ENCODE measurements at regions not wholly inside any gene's neighbourhood (a gene's known extent, or its start where the extent isn't known, plus 50 kb on each side); places are given as distances from the start of the nearest gene placed in this dataset.

GRCh38 chr2:2940061-2940460 lies 437.6 kb downstream of the EIPR1 start:
- Histone ChIP-seq H3K9me3 (ENCODE audit: control extremely low read depth in 1 of 3, control insufficient read depth in 2 of 3, insufficient read depth in 1 of 3, low read length in 2 of 3) (peaks cover 0 to 44% (median 0%) of the 10 kb centered on the region in 3 donors), H4K20me1 (ENCODE audit: control insufficient read depth, insufficient read depth, low read length, poor library complexity, severe bottlenecking) (no peaks in the 10 kb centered on the region), H2AFZ (ENCODE audit: insufficient read depth, low read depth, low read length, poor library complexity, severe bottlenecking) (no peak overlapping the region), H3K9ac (ENCODE audit: low read length) (no peak overlapping the region), H3K79me2 (ENCODE audit: control insufficient read depth, insufficient read depth, low read length) (no peaks in the 10 kb centered on the region), H3K36me3 (replicated peaks in 1 of 2; ENCODE audit: control extremely low read depth in 1 of 2, control insufficient read depth in 1 of 2, extremely low read depth in 1 of 2, insufficient read depth in 2 of 2, low read length in 1 of 2) (no peaks in the 10 kb centered on the region), H3K27ac (ENCODE audit: low read length in 2 of 2) (no peak overlapping the region), H3K4me1 (ENCODE audit: control insufficient read depth in 2 of 2, insufficient read depth in 2 of 2, low read length in 2 of 2) (no peaks in the 10 kb centered on the region), H3K27me3 (replicated peaks in 1 of 4; ENCODE audit: control extremely low read depth in 1 of 4, control insufficient read depth in 3 of 4, insufficient read depth in 4 of 4, low read length in 3 of 4) (no peaks in the 10 kb centered on the region), H3K4me2 (replicated peaks; ENCODE audit: low read depth, low read length, poor library complexity, severe bottlenecking) (no peak overlapping the region), H3K4me3 (ENCODE audit: control extremely low read depth in 1 of 5, extremely low read depth in 1 of 5, insufficient read depth in 1 of 5, low read depth in 2 of 5, low read length in 4 of 5) (no peak overlapping the region)
- DNase-seq (no peak), ATAC-seq (ENCODE audit: low read depth) (no peak)
- TF ChIP-seq, protein P1, sequence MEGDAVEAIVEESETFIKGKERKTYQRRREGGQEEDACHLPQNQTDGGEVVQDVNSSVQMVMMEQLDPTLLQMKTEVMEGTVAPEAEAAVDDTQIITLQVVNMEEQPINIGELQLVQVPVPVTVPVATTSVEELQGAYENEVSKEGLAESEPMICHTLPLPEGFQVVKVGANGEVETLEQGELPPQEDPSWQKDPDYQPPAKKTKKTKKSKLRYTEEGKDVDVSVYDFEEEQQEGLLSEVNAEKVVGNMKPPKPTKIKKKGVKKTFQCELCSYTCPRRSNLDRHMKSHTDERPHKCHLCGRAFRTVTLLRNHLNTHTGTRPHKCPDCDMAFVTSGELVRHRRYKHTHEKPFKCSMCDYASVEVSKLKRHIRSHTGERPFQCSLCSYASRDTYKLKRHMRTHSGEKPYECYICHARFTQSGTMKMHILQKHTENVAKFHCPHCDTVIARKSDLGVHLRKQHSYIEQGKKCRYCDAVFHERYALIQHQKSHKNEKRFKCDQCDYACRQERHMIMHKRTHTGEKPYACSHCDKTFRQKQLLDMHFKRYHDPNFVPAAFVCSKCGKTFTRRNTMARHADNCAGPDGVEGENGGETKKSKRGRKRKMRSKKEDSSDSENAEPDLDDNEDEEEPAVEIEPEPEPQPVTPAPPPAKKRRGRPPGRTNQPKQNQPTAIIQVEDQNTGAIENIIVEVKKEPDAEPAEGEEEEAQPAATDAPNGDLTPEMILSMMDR (IDR thresholded peaks at IDR 0.05), result no peak
- TF ChIP-seq EZH2 (IDR thresholded peaks at IDR 0.05; ENCODE audit: borderline replicate concordance, insufficient read depth, low read depth, low read length, poor library complexity, severe bottlenecking), result no peak
- ChIA-PET POLR2A (no interaction called here), CTCF (no interaction called here)
- intact Hi-C loops (cut with micrococcal nuclease), result no loop called here
- Mint-ChIP-seq H3K27me3 (no peaks in the 10 kb centered on the region), H3K27ac (no peak overlapping the region), H3K4me1 (no peaks in the 10 kb centered on the region), H3K9me3 (ENCODE audit: insufficient read depth) (peaks cover 8% of the 10 kb centered on the region), H3K4me3 (no peak overlapping the region)
- 93% methylated on average over 10 of the region's 10 CpGs for WGBS (ENCODE audit: insufficient coverage)

GRCh38 chr2:2939078-2939795 lies 438.4 kb downstream of the EIPR1 start:
- Mint-ChIP-seq H3K4me1 (no peaks in the 10 kb centered on the region), H3K4me3 (no peak overlapping the region), H3K27me3 (peaks cover 4% of the 10 kb centered on the region), H3K9me3 (ENCODE audit: insufficient read depth) (peaks cover 8% of the 10 kb centered on the region), H3K27ac (no peak overlapping the region)
- H3K4me1 ChIP-seq (ENCODE audit: control insufficient read depth in 2 of 2, insufficient read depth in 2 of 2, low read length in 2 of 2), result no peaks in the 10 kb centered on the region
- no peak overlapping the region for H3K27ac ChIP-seq (ENCODE audit: low read length in 2 of 2)
- H3K4me3 ChIP-seq (ENCODE audit: control extremely low read depth in 1 of 5, extremely low read depth in 1 of 5, insufficient read depth in 1 of 5, low read depth in 2 of 5, low read length in 4 of 5), result no peak overlapping the region
- no peak for ATAC-seq (ENCODE audit: low read depth)
- DNase-seq, result no peak
- POLR2A ChIA-PET, result no interaction called here
- intact Hi-C loops (cut with micrococcal nuclease), result no loop called here
- no peaks in the 10 kb centered on the region for H4K20me1 ChIP-seq (ENCODE audit: control insufficient read depth, insufficient read depth, low read length, poor library complexity, severe bottlenecking)
- no peaks in the 10 kb centered on the region for H3K27me3 ChIP-seq (replicated peaks in 1 of 4; ENCODE audit: control extremely low read depth in 1 of 4, control insufficient read depth in 3 of 4, insufficient read depth in 4 of 4, low read length in 3 of 4)
- peaks cover 0 to 46% (median 0%) of the 10 kb centered on the region in 3 donors for H3K9me3 ChIP-seq (ENCODE audit: control extremely low read depth in 1 of 3, control insufficient read depth in 2 of 3, insufficient read depth in 1 of 3, low read length in 2 of 3)
- no peak overlapping the region for H3K4me2 ChIP-seq (replicated peaks; ENCODE audit: low read depth, low read length, poor library complexity, severe bottlenecking)
- WGBS (ENCODE audit: insufficient coverage), result 90% methylated on average over 7 of the region's 13 CpGs
- CTCF ChIA-PET, result no interaction called here
- TF ChIP-seq, protein P1 (IDR thresholded peaks at IDR 0.05), result no peak
- TF ChIP-seq EZH2 (IDR thresholded peaks at IDR 0.05; ENCODE audit: borderline replicate concordance, insufficient read depth, low read depth, low read length, poor library complexity, severe bottlenecking), result no peak
- no peaks in the 10 kb centered on the region for H3K36me3 ChIP-seq (replicated peaks in 1 of 2; ENCODE audit: control extremely low read depth in 1 of 2, control insufficient read depth in 1 of 2, extremely low read depth in 1 of 2, insufficient read depth in 2 of 2, low read length in 1 of 2)
- H3K9ac ChIP-seq (ENCODE audit: low read length), result no peak overlapping the region
- H3K79me2 ChIP-seq (ENCODE audit: control insufficient read depth, insufficient read depth, low read length), result no peaks in the 10 kb centered on the region
- no peak overlapping the region for H2AFZ ChIP-seq (ENCODE audit: insufficient read depth, low read depth, low read length, poor library complexity, severe bottlenecking)
